ENCODE measurements at regions not wholly inside any gene's neighbourhood (a gene's known extent, or its start where the extent isn't known, plus 50 kb on each side); places are given as distances from the start of the nearest gene placed in this dataset.

DNA sequence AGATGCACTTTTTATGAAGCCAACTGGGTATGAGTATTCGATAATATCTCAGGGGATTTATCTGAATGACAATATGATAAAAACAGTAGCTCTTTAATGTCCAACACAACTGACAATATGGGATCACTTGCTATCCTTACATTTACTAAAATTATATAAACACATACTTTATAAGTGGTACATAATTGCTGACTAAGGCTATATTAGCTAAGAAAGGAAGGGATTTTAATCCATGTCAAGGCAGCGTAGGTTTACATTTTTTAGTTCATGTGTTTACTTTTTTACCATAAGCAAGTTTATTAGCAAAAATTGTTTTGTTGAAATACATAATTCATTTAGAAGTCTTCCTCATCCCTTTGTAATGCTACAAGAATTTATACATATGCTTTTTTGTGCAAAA lies 796.2 kb downstream of the TLE1 start:
- intact Hi-C loops (cut with DNase I) = no loop called here
- no peaks in the 10 kb centered on the region for H3K4me1 ChIP-seq
- H3K27me3 ChIP-seq = no peaks in the 10 kb centered on the region
- no peaks in the 10 kb centered on the region for H3K36me3 ChIP-seq
- TF ChIP-seq EP300 (IDR thresholded peaks at IDR 0.05) (no peak), POLR2AphosphoS5 (IDR thresholded peaks at IDR 0.05) (no peak)
- TF ChIP-seq, protein P1, sequence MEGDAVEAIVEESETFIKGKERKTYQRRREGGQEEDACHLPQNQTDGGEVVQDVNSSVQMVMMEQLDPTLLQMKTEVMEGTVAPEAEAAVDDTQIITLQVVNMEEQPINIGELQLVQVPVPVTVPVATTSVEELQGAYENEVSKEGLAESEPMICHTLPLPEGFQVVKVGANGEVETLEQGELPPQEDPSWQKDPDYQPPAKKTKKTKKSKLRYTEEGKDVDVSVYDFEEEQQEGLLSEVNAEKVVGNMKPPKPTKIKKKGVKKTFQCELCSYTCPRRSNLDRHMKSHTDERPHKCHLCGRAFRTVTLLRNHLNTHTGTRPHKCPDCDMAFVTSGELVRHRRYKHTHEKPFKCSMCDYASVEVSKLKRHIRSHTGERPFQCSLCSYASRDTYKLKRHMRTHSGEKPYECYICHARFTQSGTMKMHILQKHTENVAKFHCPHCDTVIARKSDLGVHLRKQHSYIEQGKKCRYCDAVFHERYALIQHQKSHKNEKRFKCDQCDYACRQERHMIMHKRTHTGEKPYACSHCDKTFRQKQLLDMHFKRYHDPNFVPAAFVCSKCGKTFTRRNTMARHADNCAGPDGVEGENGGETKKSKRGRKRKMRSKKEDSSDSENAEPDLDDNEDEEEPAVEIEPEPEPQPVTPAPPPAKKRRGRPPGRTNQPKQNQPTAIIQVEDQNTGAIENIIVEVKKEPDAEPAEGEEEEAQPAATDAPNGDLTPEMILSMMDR (IDR thresholded peaks at IDR 0.05) = no peak
- WGBS, 2 donors = 82 to 83% methylated on average over 2 of the region's 2 CpGs
- H3K4me3 ChIP-seq = no peak overlapping the region
- H3K9me3 ChIP-seq = peaks cover 0 to 4% (median 1%) of the 10 kb centered on the region in 4 donors
- no peak overlapping the region for H3K27ac ChIP-seq
- DNase-seq = no peak

DNA sequence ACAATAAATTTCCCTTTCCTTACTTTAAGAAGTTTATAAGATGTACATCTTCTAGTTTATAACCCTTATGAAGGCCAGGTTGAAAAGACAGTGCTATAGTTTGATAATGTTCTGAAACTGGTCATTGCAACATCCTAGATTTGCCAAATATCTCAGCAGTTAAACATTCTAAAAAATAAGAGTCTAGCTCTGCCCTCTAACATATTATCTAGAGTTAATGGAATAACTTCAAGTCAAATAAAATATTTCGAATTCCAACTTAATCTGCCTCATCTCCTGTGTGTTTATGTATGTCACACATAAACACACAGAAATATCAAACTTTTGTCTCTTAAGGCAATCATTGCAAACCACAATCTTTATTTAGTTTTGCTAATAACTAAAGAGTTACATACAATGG lies 796.6 kb downstream of the TLE1 start:
- DNase-seq = no peak
- Histone ChIP-seq H3K27me3 (no peaks in the 10 kb centered on the region), H3K4me1 (no peaks in the 10 kb centered on the region), H3K4me3 (no peak overlapping the region), H3K27ac (no peak overlapping the region), H3K36me3 (no peaks in the 10 kb centered on the region), H3K9me3 (peaks cover 0 to 4% (median 1%) of the 10 kb centered on the region in 4 donors)
- intact Hi-C loops (cut with DNase I) = no loop called here
- 57 to 69% methylated on average over 1 of the region's 1 CpG for WGBS, 2 donors
- TF ChIP-seq POLR2AphosphoS5 (IDR thresholded peaks at IDR 0.05) (no peak), POLR2A (IDR thresholded peaks at IDR 0.05) (no peak), EP300 (IDR thresholded peaks at IDR 0.05) (no peak)
- TF ChIP-seq, protein P1 (IDR thresholded peaks at IDR 0.05) = no peak

DNA sequence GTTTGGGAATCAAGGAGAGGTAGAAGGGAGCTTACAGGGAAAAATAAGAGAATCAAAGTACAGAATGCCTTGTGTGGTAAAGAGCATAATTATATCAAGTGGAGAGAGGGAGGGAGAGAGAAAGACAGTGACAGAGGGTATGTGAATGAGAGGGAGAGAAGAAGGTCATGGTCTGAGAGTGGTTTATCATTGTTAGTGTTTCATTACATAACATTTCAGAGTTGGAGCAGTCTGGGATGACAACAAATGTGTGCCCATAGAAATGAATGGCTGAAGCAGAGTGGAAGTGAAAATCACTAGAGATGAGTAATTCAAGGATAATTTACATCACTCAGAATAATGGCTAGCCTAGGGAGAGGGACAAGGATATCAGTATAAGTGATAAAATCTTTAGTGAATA lies 799.2 kb downstream of the TLE1 start:
- Histone ChIP-seq H3K36me3 (no peaks in the 10 kb centered on the region), H3K27ac (no peak overlapping the region), H3K27me3 (no peaks in the 10 kb centered on the region), H3K4me1 (no peaks in the 10 kb centered on the region), H3K4me3 (no peak overlapping the region), H3K9me3 (peaks cover 0 to 4% (median 1%) of the 10 kb centered on the region in 4 donors)
- intact Hi-C loops (cut with DNase I) = no loop called here
- DNase-seq = no peak
- TF ChIP-seq POLR2A (IDR thresholded peaks at IDR 0.05) (no peak), POLR2AphosphoS5 (IDR thresholded peaks at IDR 0.05) (no peak), EP300 (IDR thresholded peaks at IDR 0.05) (no peak)
- TF ChIP-seq, protein P1 (IDR thresholded peaks at IDR 0.05) = no peak

DNA sequence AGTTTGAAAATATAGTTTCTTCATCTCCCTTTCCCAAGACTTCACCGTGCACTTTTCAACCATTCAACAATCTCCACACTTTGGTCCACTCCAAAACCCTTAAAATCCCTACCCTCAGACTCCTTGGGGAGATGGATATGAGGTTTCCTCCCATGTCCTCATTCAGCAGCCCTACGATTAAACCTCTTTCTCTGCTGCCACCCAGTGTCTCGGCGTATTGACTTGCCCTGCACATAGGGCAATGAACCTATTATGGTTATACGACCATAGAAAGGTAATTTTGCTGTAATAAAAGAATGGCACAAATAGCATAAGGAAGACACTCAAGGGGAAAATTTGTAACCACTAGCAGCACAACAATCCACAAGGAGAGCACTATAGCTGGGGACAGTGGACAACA lies 803.5 kb downstream of the TLE1 start:
- TF ChIP-seq EP300 (IDR thresholded peaks at IDR 0.05) = no peak
- no peak for TF ChIP-seq POLR2AphosphoS5 (IDR thresholded peaks at IDR 0.05)
- TF ChIP-seq, protein P1 (IDR thresholded peaks at IDR 0.05) = peak in 1 of 4 experiments; percentile 12
- no peak for TF ChIP-seq POLR2A (IDR thresholded peaks at IDR 0.05)
- Histone ChIP-seq H3K36me3 (no peaks in the 10 kb centered on the region), H3K9me3 (no peaks in the 10 kb centered on the region), H3K4me1 (no peaks in the 10 kb centered on the region), H3K27me3 (no peaks in the 10 kb centered on the region), H3K27ac (no peak overlapping the region), H3K4me3 (no peak overlapping the region)
- DNase-seq = no peak
- 71 to 83% methylated on average over 5 of the region's 5 CpGs for WGBS, 2 donors
- intact Hi-C loops (cut with DNase I) = loop anchor here (10.0 kb wide), 1 partner anchor 281 kb away; no protein-coding TSS in a partner anchor

Data from sigmoid colon (tissue), 6 donors.